ENCODE measurements at regions not wholly inside any gene's neighbourhood (a gene's known extent, or its start where the extent isn't known, plus 50 kb on each side); places are given as distances from the start of the nearest gene placed in this dataset.

GRCh38 chr3:3372210-3372777, 192.8 kb upstream of the CRBN start:
- no peak for TF ChIP-seq CTCF (IDR thresholded peaks at IDR 0.05)
- TF ChIP-seq POLR2AphosphoS5 (IDR thresholded peaks at IDR 0.05) = no peak
- no peak for TF ChIP-seq POLR2A (IDR thresholded peaks at IDR 0.05)
